ENCODE measurements at regions not wholly inside any gene's neighbourhood (a gene's known extent, or its start where the extent isn't known, plus 50 kb on each side); places are given as distances from the start of the nearest gene placed in this dataset.

- peak; percentile 44 for TF ChIP-seq CTCF (conservative IDR thresholded peaks at IDR 0.05; ENCODE audit: low read depth, low read length)
- TF ChIP-seq EZH2 (IDR thresholded peaks at IDR 0.05; ENCODE audit: borderline replicate concordance, low read depth, low read length, poor library complexity, severe bottlenecking): no peak
Measured at GRCh38 chr9:82466616-82467260, 478.2 kb downstream of the SPATA31D1 start.

Data from A673 (cell line).